Nucleus accumbens (tissue), 56 donors: ENCODE measurements at regions not wholly inside any gene's neighbourhood (a gene's known extent, or its start where the extent isn't known, plus 50 kb on each side); places are given as distances from the start of the nearest gene placed in this dataset.
"Not testable (repeated sequence)": the region's sequence is repeated elsewhere in the genome, so short reads cannot be mapped to it uniquely, and the experiment has no call there.

Experiments
- DNase-seq, 56 donors: peaks; one replicate each; lab custom pipeline; 2025; lab: John Stamatoyannopoulos, UW

- no peak for DNase-seq
Measured at GRCh38 chr7:3134745-3135144, 91.1 kb upstream of the CARD11 start.

GRCh38 chr7:3135626-3136025 lies 92.0 kb upstream of the CARD11 start:
- DNase-seq: no peak

- no peak for DNase-seq
Measured at GRCh38 chr7:3138206-3138605, 94.5 kb upstream of the CARD11 start.

GRCh38 chr7:3138997-3139396 lies 95.3 kb upstream of the CARD11 start:
- no peak for DNase-seq

- no peak for DNase-seq
Measured at GRCh38 chr7:3140834-3141233, 97.2 kb upstream of the CARD11 start.

- no peak for DNase-seq
Measured at GRCh38 chr7:3141326-3141725, 97.7 kb upstream of the CARD11 start.

- DNase-seq: no peak
Measured at GRCh38 chr7:3143869-3144775, 100.5 kb upstream of the CARD11 start.

GRCh38 chr7:3144776-3145125 lies 101.1 kb upstream of the CARD11 start:
- DNase-seq: not testable (repeated sequence)

- no peak for DNase-seq
Measured at GRCh38 chr7:3146571-3147226, 103.0 kb upstream of the CARD11 start.

GRCh38 chr7:3148471-3148870 lies 104.8 kb upstream of the CARD11 start:
- not testable (repeated sequence) for DNase-seq

GRCh38 chr7:3149231-3149995 lies 105.7 kb upstream of the CARD11 start:
- no peak for DNase-seq

- no peak for DNase-seq
Measured at GRCh38 chr7:3150027-3150426, 106.4 kb upstream of the CARD11 start.

GRCh38 chr7:3151784-3152183 lies 108.1 kb upstream of the CARD11 start:
- no peak for DNase-seq

GRCh38 chr7:3152714-3153113 lies 109.0 kb upstream of the CARD11 start:
- DNase-seq: no peak

- DNase-seq: no peak
Measured at GRCh38 chr7:3153118-3153517, 109.5 kb upstream of the CARD11 start.

GRCh38 chr7:3154317-3154716 lies 110.7 kb upstream of the CARD11 start:
- no peak for DNase-seq

GRCh38 chr7:3154881-3155494 lies 111.3 kb upstream of the CARD11 start:
- DNase-seq: no peak

GRCh38 chr7:3156508-3156907 lies 112.8 kb upstream of the CARD11 start:
- DNase-seq: no peak

- DNase-seq: peak in 11 of 56 donors; percentile 1 to 56 (median 15)
Measured at GRCh38 chr7:3157566-3158287, 114.1 kb upstream of the CARD11 start.

- no peak for DNase-seq
Measured at GRCh38 chr7:3158341-3158760, 114.7 kb upstream of the CARD11 start.
